HEK293 (cell line): ENCODE measurements at regions not wholly inside any gene's neighbourhood (a gene's known extent, or its start where the extent isn't known, plus 50 kb on each side); places are given as distances from the start of the nearest gene placed in this dataset.

Source experiments
- CTCF ChIA-PET: fragments of 350-600 bp; formaldehyde crosslinking; extraction: SDS; loops from one replicate; lab custom pipeline; 2021; ENCODE audit warnings: antibody characterized with exemption; lab: Yijun Ruan, JAX
- POLR2A ChIA-PET: fragments of 300-600 bp; formaldehyde crosslinking; extraction: SDS; loops from one replicate; lab custom pipeline; 2020; ENCODE audit warnings: antibody characterized with exemption, inconsistent platforms; lab: Yijun Ruan, JAX
- H3K27ac ChIP-seq: fragments of 200-500 bp; sonication (Bioruptor generic); 2 replicates; pipeline ENCODE4 v1.5.1; 2014; ENCODE audit warnings: low read depth, low read length, control low read depth, inconsistent platforms; ENCODE audit errors: extremely low read depth
- H3K36me3 ChIP-seq, 2 experiments: fragments of 200-500 bp in 1 of 2; sonication (Bioruptor generic) in 1 of 2; 1 replicate in 1 of 2; 2 replicates in 1 of 2; pipeline ENCODE4 v1.5.1; 2014 to 2017; ENCODE audit warnings: inconsistent platforms in 2 of 2, low read length in 2 of 2; ENCODE audit not compliant: control insufficient read depth in 2 of 2, insufficient read depth in 1 of 2
- H3K4me1 ChIP-seq: fragments of 200-500 bp; sonication (Bioruptor generic); 2 replicates; pipeline ENCODE4 v1.5.1; 2014; ENCODE audit warnings: mild to moderate bottlenecking, low read length, inconsistent platforms; ENCODE audit not compliant: control insufficient read depth, insufficient read depth
- H3K4me3 ChIP-seq: 2 replicates; pipeline ENCODE4 v1.5.1; 2011; ENCODE audit warnings: low read depth, mild to moderate bottlenecking, control low read depth, low read length, moderate library complexity
- H3K9me3 ChIP-seq: fragments of 200-500 bp; sonication (Bioruptor generic); 2 replicates; pipeline ENCODE4 v1.5.1; 2014; ENCODE audit warnings: low read depth, low read length, inconsistent platforms; ENCODE audit not compliant: control insufficient read depth, insufficient read depth
- GLIS2 ChIP-seq: fragments of 450-650 bp; formaldehyde crosslinking; IDR thresholded peaks from 2 replicates; pipeline ENCODE4 v1.5.1; 2016; ENCODE audit warnings: missing biosample characterization, missing genetic modification characterization
- KLF7 ChIP-seq: fragments of 450-650 bp; formaldehyde crosslinking; IDR thresholded peaks from 2 replicates; pipeline ENCODE4 v1.5.1; 2016; ENCODE audit warnings: missing biosample characterization, missing genetic modification characterization, borderline replicate concordance
- ZNF157 ChIP-seq: fragments of 450-650 bp; formaldehyde crosslinking; IDR thresholded peaks from 2 replicates; pipeline ENCODE4 v1.5.1; 2016; ENCODE audit warnings: missing biosample characterization, missing genetic modification characterization
- ZNF19 ChIP-seq: fragments of 450-650 bp; formaldehyde crosslinking; IDR thresholded peaks from 2 replicates; pipeline ENCODE4; 2016; ENCODE audit warnings: missing biosample characterization, missing genetic modification characterization, low read depth
- ZNF223 ChIP-seq: fragments of 450-650 bp; formaldehyde crosslinking; IDR thresholded peaks from 2 replicates; pipeline ENCODE4 v1.5.1; 2016; ENCODE audit warnings: missing biosample characterization, missing genetic modification characterization
- ZNF248 ChIP-seq: fragments of 450-650 bp; formaldehyde crosslinking; IDR thresholded peaks from 2 replicates; pipeline ENCODE4 v1.5.1; 2017; ENCODE audit warnings: missing biosample characterization, missing genetic modification characterization
- ZNF341 ChIP-seq: fragments of 450-650 bp; formaldehyde crosslinking; IDR thresholded peaks from 2 replicates; pipeline ENCODE4; 2016; ENCODE audit warnings: low read depth, missing biosample characterization, missing genetic modification characterization
- ZNF48 ChIP-seq: fragments of 450-650 bp; formaldehyde crosslinking; IDR thresholded peaks from 2 replicates; pipeline ENCODE4 v1.5.1; 2016; ENCODE audit warnings: missing biosample characterization, missing genetic modification characterization
- ZNF571 ChIP-seq: fragments of 450-650 bp; formaldehyde crosslinking; IDR thresholded peaks from 2 replicates; pipeline ENCODE4 v1.5.0; 2017; ENCODE audit warnings: missing biosample characterization, missing genetic modification characterization
- ZNF585B ChIP-seq: fragments of 450-650 bp; formaldehyde crosslinking; IDR thresholded peaks from 2 replicates; pipeline ENCODE4 v1.5.1; 2016; ENCODE audit warnings: missing biosample characterization, missing genetic modification characterization
- ZNF610 ChIP-seq: fragments of 450-650 bp; formaldehyde crosslinking; IDR thresholded peaks from 2 replicates; pipeline ENCODE4 v1.5.1; 2016; ENCODE audit warnings: missing biosample characterization, missing genetic modification characterization, borderline replicate concordance
- ZNF670 ChIP-seq: fragments of 450-650 bp; formaldehyde crosslinking; IDR thresholded peaks from 2 replicates; pipeline ENCODE4 v1.5.1; 2016; ENCODE audit warnings: missing biosample characterization, missing genetic modification characterization, low read depth
- ZNF830 ChIP-seq: fragments of 450-650 bp; IDR thresholded peaks from 2 replicates; pipeline ENCODE4 v1.5.0; 2018; ENCODE audit warnings: missing biosample characterization, missing genetic modification characterization, low read depth, mild to moderate bottlenecking, moderate library complexity
- TF ChIP-seq, protein P1 (sequence below): fragments of 450-650 bp; formaldehyde crosslinking; IDR thresholded peaks from 2 replicates; pipeline ENCODE4 v1.5.1; 2016; ENCODE audit warnings: missing biosample characterization, missing genetic modification characterization
- TF ChIP-seq, protein P2 (sequence below): fragments of 450-650 bp; formaldehyde crosslinking; IDR thresholded peaks from 2 replicates; pipeline ENCODE4 v1.5.1; 2016; ENCODE audit warnings: missing biosample characterization, missing genetic modification characterization, borderline replicate concordance
- TF ChIP-seq, protein P3 (sequence below): fragments of 450-650 bp; formaldehyde crosslinking; IDR thresholded peaks from 2 replicates; pipeline ENCODE4 v1.5.1; 2017; ENCODE audit warnings: missing biosample characterization, missing genetic modification characterization
- TF ChIP-seq, protein P4 (sequence below): fragments of 450-650 bp; formaldehyde crosslinking; IDR thresholded peaks from 2 replicates; pipeline ENCODE4 v1.5.1; 2017; ENCODE audit warnings: missing biosample characterization, missing genetic modification characterization
- TF ChIP-seq, protein P5 (sequence below): fragments of 450-650 bp; formaldehyde crosslinking; IDR thresholded peaks from 2 replicates; pipeline ENCODE4 v1.5.1; 2016; ENCODE audit warnings: missing biosample characterization, missing genetic modification characterization

DNA sequence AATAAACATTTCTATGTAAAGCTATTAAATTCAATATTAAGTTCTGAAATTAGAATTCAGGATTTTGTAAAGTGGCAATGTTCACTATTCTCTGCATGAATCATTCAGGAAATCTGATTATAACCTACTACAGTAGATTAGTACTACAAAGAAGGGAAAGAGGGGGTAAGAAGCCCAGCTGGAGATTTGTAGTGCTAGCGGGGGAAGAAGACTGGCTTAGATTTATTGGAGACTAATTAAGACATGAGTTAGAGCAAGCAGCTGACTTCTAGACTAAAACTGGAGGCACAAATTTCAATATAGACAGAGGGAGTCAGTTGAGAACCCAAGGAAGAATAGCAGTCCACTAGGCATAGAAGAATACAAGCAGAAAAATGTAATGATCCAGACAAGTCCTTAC, 55.8 kb upstream of the SETMAR start:
- CTCF ChIA-PET: no interaction called here
- H3K9me3 ChIP-seq: no peaks in the 10 kb centered on the region
- TF ChIP-seq ZNF157 (tag by site-specific recombination) (no peak), KLF7 (tag by site-specific recombination) (no peak), ZNF223 (no peak), ZNF248 (tag by site-specific recombination) (no peak), ZNF571 (tag by site-specific recombination) (no peak), ZNF830 (no peak), ZNF610 (tag by site-specific recombination) (no peak), ZNF19 (tag by site-specific recombination) (no peak), GLIS2 (tag by site-specific recombination) (no peak), ZNF48 (tag by site-specific recombination) (no peak), ZNF341 (no peak), ZNF585B (tag by site-specific recombination) (no peak), ZNF670 (no peak)
- TF ChIP-seq, protein P1, sequence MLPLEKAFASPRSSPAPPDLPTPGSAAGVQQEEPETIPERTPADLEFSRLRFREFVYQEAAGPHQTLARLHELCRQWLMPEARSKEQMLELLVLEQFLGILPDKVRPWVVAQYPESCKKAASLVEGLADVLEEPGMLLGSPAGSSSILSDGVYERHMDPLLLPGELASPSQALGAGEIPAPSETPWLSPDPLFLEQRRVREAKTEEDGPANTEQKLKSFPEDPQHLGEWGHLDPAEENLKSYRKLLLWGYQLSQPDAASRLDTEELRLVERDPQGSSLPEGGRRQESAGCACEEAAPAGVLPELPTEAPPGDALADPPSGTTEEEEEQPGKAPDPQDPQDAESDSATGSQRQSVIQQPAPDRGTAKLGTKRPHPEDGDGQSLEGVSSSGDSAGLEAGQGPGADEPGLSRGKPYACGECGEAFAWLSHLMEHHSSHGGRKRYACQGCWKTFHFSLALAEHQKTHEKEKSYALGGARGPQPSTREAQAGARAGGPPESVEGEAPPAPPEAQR (tag by site-specific recombination): no peak
- TF ChIP-seq, protein P2, sequence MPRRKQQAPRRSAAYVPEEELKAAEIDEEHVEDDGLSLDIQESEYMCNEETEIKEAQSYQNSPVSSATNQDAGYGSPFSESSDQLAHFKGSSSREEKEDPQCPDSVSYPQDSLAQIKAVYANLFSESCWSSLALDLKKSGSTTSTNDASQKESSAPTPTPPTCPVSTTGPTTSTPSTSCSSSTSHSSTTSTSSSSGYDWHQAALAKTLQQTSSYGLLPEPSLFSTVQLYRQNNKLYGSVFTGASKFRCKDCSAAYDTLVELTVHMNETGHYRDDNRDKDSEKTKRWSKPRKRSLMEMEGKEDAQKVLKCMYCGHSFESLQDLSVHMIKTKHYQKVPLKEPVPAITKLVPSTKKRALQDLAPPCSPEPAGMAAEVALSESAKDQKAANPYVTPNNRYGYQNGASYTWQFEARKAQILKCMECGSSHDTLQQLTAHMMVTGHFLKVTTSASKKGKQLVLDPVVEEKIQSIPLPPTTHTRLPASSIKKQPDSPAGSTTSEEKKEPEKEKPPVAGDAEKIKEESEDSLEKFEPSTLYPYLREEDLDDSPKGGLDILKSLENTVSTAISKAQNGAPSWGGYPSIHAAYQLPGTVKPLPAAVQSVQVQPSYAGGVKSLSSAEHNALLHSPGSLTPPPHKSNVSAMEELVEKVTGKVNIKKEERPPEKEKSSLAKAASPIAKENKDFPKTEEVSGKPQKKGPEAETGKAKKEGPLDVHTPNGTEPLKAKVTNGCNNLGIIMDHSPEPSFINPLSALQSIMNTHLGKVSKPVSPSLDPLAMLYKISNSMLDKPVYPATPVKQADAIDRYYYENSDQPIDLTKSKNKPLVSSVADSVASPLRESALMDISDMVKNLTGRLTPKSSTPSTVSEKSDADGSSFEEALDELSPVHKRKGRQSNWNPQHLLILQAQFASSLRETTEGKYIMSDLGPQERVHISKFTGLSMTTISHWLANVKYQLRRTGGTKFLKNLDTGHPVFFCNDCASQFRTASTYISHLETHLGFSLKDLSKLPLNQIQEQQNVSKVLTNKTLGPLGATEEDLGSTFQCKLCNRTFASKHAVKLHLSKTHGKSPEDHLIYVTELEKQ (tag by site-specific recombination): no peak
- TF ChIP-seq, protein P3, sequence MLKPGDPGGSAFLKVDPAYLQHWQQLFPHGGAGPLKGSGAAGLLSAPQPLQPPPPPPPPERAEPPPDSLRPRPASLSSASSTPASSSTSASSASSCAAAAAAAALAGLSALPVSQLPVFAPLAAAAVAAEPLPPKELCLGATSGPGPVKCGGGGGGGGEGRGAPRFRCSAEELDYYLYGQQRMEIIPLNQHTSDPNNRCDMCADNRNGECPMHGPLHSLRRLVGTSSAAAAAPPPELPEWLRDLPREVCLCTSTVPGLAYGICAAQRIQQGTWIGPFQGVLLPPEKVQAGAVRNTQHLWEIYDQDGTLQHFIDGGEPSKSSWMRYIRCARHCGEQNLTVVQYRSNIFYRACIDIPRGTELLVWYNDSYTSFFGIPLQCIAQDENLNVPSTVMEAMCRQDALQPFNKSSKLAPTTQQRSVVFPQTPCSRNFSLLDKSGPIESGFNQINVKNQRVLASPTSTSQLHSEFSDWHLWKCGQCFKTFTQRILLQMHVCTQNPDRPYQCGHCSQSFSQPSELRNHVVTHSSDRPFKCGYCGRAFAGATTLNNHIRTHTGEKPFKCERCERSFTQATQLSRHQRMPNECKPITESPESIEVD: no peak
- TF ChIP-seq, protein P4, sequence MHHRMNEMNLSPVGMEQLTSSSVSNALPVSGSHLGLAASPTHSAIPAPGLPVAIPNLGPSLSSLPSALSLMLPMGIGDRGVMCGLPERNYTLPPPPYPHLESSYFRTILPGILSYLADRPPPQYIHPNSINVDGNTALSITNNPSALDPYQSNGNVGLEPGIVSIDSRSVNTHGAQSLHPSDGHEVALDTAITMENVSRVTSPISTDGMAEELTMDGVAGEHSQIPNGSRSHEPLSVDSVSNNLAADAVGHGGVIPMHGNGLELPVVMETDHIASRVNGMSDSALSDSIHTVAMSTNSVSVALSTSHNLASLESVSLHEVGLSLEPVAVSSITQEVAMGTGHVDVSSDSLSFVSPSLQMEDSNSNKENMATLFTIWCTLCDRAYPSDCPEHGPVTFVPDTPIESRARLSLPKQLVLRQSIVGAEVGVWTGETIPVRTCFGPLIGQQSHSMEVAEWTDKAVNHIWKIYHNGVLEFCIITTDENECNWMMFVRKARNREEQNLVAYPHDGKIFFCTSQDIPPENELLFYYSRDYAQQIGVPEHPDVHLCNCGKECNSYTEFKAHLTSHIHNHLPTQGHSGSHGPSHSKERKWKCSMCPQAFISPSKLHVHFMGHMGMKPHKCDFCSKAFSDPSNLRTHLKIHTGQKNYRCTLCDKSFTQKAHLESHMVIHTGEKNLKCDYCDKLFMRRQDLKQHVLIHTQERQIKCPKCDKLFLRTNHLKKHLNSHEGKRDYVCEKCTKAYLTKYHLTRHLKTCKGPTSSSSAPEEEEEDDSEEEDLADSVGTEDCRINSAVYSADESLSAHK (tag by site-specific recombination): no peak
- TF ChIP-seq, all 188 proteins: peak for 0
- POLR2A ChIA-PET: no interaction called here
- Histone ChIP-seq H3K27ac (no peak overlapping the region), H3K36me3 (no peaks in the 10 kb centered on the region), H3K4me3 (no peak overlapping the region), H3K4me1 (no peaks in the 10 kb centered on the region)

DNA sequence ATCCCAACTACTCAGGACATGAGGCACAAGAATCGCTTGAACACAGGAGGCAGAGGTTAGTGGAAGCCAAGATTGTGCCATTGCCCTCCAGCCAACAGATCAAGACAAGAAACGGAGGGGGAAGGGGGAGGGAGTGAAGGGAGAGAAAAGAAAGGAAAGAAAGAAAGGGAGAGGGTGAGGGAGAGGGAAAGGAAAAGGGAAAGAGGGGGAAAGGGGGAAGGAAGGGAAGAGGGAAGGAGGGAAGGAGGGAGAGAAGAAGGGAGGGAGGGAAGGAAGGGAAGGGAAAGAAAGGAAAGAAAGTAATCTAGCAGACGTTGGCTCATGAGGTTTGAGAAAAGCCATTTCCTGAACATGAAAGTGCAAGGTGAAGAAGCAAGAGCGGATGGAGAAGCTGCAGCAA, 53.1 kb upstream of the SETMAR start:
- Histone ChIP-seq H3K27ac (no peak overlapping the region), H3K4me3 (no peak overlapping the region), H3K36me3 (no peaks in the 10 kb centered on the region), H3K4me1 (no peaks in the 10 kb centered on the region), H3K9me3 (no peaks in the 10 kb centered on the region)
- ChIA-PET POLR2A (no interaction called here), CTCF (interaction anchor here (0.6 kb wide), 1 partner anchor 328 kb away, joined by 3 read pairs; no protein-coding TSS in a partner anchor)
- TF ChIP-seq, protein P5, sequence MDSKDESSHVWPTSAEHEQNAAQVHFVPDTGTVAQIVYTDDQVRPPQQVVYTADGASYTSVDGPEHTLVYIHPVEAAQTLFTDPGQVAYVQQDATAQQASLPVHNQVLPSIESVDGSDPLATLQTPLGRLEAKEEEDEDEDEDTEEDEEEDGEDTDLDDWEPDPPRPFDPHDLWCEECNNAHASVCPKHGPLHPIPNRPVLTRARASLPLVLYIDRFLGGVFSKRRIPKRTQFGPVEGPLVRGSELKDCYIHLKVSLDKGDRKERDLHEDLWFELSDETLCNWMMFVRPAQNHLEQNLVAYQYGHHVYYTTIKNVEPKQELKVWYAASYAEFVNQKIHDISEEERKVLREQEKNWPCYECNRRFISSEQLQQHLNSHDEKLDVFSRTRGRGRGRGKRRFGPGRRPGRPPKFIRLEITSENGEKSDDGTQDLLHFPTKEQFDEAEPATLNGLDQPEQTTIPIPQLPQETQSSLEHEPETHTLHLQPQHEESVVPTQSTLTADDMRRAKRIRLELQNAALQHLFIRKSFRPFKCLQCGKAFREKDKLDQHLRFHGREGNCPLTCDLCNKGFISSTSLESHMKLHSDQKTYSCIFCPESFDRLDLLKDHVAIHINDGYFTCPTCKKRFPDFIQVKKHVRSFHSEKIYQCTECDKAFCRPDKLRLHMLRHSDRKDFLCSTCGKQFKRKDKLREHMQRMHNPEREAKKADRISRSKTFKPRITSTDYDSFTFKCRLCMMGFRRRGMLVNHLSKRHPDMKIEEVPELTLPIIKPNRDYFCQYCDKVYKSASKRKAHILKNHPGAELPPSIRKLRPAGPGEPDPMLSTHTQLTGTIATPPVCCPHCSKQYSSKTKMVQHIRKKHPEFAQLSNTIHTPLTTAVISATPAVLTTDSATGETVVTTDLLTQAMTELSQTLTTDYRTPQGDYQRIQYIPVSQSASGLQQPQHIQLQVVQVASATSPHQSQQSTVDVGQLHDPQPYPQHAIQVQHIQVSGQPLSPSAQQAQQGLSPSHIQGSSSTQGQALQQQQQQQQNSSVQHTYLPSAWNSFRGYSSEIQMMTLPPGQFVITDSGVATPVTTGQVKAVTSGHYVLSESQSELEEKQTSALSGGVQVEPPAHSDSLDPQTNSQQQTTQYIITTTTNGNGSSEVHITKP (tag by site-specific recombination): no peak
